ENCODE measurements at regions not wholly inside any gene's neighbourhood (a gene's known extent, or its start where the extent isn't known, plus 50 kb on each side); places are given as distances from the start of the nearest gene placed in this dataset.

DNA sequence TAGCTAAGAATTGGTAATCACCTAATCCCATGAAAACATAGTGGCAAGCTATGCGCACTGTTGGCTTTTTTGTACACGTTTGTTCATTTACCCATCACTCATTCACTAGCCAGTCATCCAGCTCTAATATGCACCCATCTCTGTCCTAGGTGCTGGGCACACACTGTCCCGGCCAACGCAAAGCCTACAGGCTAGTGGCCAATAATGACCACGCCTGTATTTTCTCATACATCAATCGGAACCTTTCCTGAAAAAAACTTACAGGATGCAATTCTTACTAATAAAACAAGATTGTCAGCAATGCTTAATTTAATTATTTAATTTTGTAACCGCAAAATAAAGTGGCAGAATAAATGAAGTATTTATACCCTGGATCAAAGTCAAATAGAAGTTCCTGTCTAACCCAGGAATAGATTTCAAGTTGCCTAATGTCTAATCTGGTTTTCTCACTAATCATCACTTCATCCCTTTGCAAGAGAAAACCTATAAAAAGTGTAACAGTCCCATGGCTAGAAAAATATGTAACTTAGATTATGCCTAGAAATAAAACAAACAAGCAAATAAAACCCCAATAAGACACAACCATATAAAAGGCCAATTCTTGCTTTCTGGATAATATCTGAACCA, 143.3 kb upstream of the BLID start:
- TF ChIP-seq, protein P1, sequence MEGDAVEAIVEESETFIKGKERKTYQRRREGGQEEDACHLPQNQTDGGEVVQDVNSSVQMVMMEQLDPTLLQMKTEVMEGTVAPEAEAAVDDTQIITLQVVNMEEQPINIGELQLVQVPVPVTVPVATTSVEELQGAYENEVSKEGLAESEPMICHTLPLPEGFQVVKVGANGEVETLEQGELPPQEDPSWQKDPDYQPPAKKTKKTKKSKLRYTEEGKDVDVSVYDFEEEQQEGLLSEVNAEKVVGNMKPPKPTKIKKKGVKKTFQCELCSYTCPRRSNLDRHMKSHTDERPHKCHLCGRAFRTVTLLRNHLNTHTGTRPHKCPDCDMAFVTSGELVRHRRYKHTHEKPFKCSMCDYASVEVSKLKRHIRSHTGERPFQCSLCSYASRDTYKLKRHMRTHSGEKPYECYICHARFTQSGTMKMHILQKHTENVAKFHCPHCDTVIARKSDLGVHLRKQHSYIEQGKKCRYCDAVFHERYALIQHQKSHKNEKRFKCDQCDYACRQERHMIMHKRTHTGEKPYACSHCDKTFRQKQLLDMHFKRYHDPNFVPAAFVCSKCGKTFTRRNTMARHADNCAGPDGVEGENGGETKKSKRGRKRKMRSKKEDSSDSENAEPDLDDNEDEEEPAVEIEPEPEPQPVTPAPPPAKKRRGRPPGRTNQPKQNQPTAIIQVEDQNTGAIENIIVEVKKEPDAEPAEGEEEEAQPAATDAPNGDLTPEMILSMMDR (IDR thresholded peaks at IDR 0.05) = no peak
- TF ChIP-seq POLR2A (IDR thresholded peaks at IDR 0.05) = no peak

All from adrenal gland (tissue), 5 donors.